ENCODE measurements at regions not wholly inside any gene's neighbourhood (a gene's known extent, or its start where the extent isn't known, plus 50 kb on each side); places are given as distances from the start of the nearest gene placed in this dataset.

DNA sequence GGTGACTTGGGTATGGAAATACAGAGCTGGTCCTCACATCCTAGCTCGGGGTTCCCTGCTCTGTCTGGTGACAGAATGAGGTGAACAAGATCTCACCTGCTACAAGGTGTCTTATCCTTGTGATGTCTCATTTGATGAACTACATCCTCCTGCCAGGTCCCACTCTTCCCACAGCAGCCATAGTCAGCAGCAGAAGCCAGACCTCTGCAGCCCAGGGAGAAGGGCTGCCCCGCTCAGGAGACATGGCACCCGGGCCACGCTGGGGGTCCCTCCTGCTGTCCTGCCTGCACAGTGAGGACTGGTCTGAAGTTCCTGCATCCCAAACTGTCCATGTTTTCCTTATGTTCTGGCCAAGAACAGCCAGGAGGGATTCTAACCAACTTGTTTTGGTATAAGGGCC, 414.1 kb downstream of the CTTN start:
- no peak for TF ChIP-seq NR3C1 (CRISPR knock-in tag; IDR thresholded peaks at IDR 0.05)
- TF ChIP-seq, protein P1, sequence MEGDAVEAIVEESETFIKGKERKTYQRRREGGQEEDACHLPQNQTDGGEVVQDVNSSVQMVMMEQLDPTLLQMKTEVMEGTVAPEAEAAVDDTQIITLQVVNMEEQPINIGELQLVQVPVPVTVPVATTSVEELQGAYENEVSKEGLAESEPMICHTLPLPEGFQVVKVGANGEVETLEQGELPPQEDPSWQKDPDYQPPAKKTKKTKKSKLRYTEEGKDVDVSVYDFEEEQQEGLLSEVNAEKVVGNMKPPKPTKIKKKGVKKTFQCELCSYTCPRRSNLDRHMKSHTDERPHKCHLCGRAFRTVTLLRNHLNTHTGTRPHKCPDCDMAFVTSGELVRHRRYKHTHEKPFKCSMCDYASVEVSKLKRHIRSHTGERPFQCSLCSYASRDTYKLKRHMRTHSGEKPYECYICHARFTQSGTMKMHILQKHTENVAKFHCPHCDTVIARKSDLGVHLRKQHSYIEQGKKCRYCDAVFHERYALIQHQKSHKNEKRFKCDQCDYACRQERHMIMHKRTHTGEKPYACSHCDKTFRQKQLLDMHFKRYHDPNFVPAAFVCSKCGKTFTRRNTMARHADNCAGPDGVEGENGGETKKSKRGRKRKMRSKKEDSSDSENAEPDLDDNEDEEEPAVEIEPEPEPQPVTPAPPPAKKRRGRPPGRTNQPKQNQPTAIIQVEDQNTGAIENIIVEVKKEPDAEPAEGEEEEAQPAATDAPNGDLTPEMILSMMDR (CRISPR knock-in tag; IDR thresholded peaks at IDR 0.05): no peak
- TF ChIP-seq FLYWCH1 (CRISPR knock-in tag; IDR thresholded peaks at IDR 0.05): no peak
- TF ChIP-seq SIN3A (IDR thresholded peaks at IDR 0.05; ENCODE audit: borderline replicate concordance, low read depth, low read length): no peak
- no peak for TF ChIP-seq ZBTB1 (CRISPR knock-in tag; IDR thresholded peaks at IDR 0.05; ENCODE audit: borderline replicate concordance)
- no peak for TF ChIP-seq RFXANK (CRISPR knock-in tag; IDR thresholded peaks at IDR 0.05)
- no peak for TF ChIP-seq RNF2 (conservative IDR thresholded peaks at IDR 0.05; ENCODE audit: low read depth)
- no peak for TF ChIP-seq ATM (IDR thresholded peaks at IDR 0.05; ENCODE audit: borderline replicate concordance)
- TF ChIP-seq POLR2A (IDR thresholded peaks at IDR 0.05; ENCODE audit: insufficient read depth in 1 of 2, low read depth in 2 of 2, low read length in 2 of 2): no peak
- TF ChIP-seq, protein P2, sequence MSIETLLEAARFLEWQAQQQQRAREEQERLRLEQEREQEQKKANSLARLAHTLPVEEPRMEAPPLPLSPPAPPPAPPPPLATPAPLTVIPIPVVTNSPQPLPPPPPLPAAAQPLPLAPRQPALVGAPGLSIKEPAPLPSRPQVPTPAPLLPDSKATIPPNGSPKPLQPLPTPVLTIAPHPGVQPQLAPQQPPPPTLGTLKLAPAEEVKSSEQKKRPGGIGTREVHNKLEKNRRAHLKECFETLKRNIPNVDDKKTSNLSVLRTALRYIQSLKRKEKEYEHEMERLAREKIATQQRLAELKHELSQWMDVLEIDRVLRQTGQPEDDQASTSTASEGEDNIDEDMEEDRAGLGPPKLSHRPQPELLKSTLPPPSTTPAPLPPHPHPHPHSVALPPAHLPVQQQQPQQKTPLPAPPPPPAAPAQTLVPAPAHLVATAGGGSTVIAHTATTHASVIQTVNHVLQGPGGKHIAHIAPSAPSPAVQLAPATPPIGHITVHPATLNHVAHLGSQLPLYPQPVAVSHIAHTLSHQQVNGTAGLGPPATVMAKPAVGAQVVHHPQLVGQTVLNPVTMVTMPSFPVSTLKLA (IDR thresholded peaks at IDR 0.05): no peak
- TF ChIP-seq ZNF749 (CRISPR knock-in tag; IDR thresholded peaks at IDR 0.05; ENCODE audit: borderline replicate concordance): no peak
- no peak for TF ChIP-seq HDAC2 (CRISPR knock-in tag; IDR thresholded peaks at IDR 0.05)
- TF ChIP-seq SOX13 (IDR thresholded peaks at IDR 0.05): no peak
- no peak for TF ChIP-seq SOX13 (CRISPR knock-in tag; conservative IDR thresholded peaks at IDR 0.05 in 1 of 2, IDR thresholded peaks at IDR 0.05 in 1 of 2)
